Uterus (tissue), 3 donors: ENCODE measurements at regions not wholly inside any gene's neighbourhood (a gene's known extent, or its start where the extent isn't known, plus 50 kb on each side); places are given as distances from the start of the nearest gene placed in this dataset.

ENCODE experiments used
- DNase-seq, 2 donors: peaks; one replicate each; pipeline ENCODE4 v3.0.0-alpha.2; 2019 to 2020
- H3K27ac ChIP-seq, 2 donors: fragments of 200-600 bp; sonication (generic); 1 replicate in 1 of 2; 2 replicates in 1 of 2; pipeline ENCODE4 v1.5.1; 2016 to 2018
- H3K27me3 ChIP-seq, 2 donors: fragments of 200-600 bp; sonication (generic); one replicate each; pipeline ENCODE4 v1.5.1; 2018 to 2019; ENCODE audit warnings: control low read depth in 1 of 2
- H3K36me3 ChIP-seq, 2 donors: fragments of 200-600 bp; sonication (generic); one replicate each; pipeline ENCODE4 v1.5.1; 2019; ENCODE audit warnings: control low read depth in 1 of 2
- H3K4me1 ChIP-seq, 2 donors: fragments of 200-600 bp; sonication (generic); one replicate each; pipeline ENCODE4 v1.5.1; 2018 to 2019; ENCODE audit warnings: control low read depth in 1 of 2
- H3K4me3 ChIP-seq, 2 donors: fragments of 200-600 bp; sonication (generic); 1 replicate in 1 of 2; 2 replicates in 1 of 2; pipeline ENCODE4 v1.5.1; 2018 to 2019; ENCODE audit warnings: mild to moderate bottlenecking in 1 of 2
- H3K9me3 ChIP-seq, 2 donors: fragments of 200-600 bp; sonication (generic); one replicate each; pipeline ENCODE4 v1.5.1; 2019; ENCODE audit warnings: control low read depth in 1 of 2
- POLR2A ChIP-seq, 2 donors: fragments of 450-650 bp; IDR thresholded peaks; one replicate each; pipeline ENCODE4 v1.6.1; 2016; ENCODE audit warnings: antibody characterized with exemption in 2 of 2, mild to moderate bottlenecking in 1 of 2, moderate library complexity in 1 of 2
- intact Hi-C: fragments of 100-400 bp; cut with DNase I; formaldehyde crosslinking; loops from one replicate; pipeline ENCODE4 v1.15.1; 2023; ENCODE audit warnings: low total_unique reads
- TF ChIP-seq, protein P1 (sequence below), 4 experiments: fragments of 200-600 bp in 2 of 4; fragments of 450-650 bp in 2 of 4; sonication (generic) in 2 of 4; IDR thresholded peaks; one replicate each; pipeline ENCODE4 v1.5.1; 2016 to 2019; ENCODE audit warnings: antibody characterized with exemption in 4 of 4, mild to moderate bottlenecking in 2 of 4, moderate library complexity in 1 of 4
- donor health status: DM: yes; HTN: yes; CAD: no.

DNA sequence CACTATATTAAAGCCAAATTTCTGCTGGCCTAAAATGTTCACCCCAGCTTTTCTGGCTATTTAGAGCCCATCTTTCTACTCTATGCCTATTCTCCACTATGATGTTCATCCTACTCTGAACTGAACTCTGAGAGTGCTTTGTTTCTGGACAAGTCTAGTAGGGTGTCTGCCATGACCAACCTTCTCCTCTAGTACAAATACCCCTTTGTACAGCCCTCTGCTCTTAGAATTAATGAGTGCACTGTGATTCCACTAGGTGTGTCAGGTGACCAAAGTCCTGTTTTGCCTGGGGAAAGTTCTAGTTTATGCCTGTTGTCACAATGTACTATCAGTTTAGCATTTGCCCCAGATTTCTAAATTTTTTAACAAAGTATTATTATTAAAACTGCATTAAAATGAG lies 388.1 kb upstream of the MAD2L1 start:
- TF ChIP-seq, protein P1, sequence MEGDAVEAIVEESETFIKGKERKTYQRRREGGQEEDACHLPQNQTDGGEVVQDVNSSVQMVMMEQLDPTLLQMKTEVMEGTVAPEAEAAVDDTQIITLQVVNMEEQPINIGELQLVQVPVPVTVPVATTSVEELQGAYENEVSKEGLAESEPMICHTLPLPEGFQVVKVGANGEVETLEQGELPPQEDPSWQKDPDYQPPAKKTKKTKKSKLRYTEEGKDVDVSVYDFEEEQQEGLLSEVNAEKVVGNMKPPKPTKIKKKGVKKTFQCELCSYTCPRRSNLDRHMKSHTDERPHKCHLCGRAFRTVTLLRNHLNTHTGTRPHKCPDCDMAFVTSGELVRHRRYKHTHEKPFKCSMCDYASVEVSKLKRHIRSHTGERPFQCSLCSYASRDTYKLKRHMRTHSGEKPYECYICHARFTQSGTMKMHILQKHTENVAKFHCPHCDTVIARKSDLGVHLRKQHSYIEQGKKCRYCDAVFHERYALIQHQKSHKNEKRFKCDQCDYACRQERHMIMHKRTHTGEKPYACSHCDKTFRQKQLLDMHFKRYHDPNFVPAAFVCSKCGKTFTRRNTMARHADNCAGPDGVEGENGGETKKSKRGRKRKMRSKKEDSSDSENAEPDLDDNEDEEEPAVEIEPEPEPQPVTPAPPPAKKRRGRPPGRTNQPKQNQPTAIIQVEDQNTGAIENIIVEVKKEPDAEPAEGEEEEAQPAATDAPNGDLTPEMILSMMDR (IDR thresholded peaks at IDR 0.05): no peak
- TF ChIP-seq POLR2A (IDR thresholded peaks at IDR 0.05): no peak
- no peaks in the 10 kb centered on the region for H3K4me1 ChIP-seq
- H3K9me3 ChIP-seq: no peaks in the 10 kb centered on the region
- no peaks in the 10 kb centered on the region for H3K27me3 ChIP-seq
- DNase-seq: no peak
- no peak overlapping the region for H3K4me3 ChIP-seq
- intact Hi-C loops: no loop called here
- no peak overlapping the region for H3K27ac ChIP-seq
- H3K36me3 ChIP-seq: no peaks in the 10 kb centered on the region

- DNase-seq: no peak
- no peaks in the 10 kb centered on the region for H3K9me3 ChIP-seq
- no peak for TF ChIP-seq POLR2A (IDR thresholded peaks at IDR 0.05)
- TF ChIP-seq, protein P1 (IDR thresholded peaks at IDR 0.05): no peak
- no peaks in the 10 kb centered on the region for H3K27me3 ChIP-seq
- no peak overlapping the region for H3K4me3 ChIP-seq
- no peaks in the 10 kb centered on the region for H3K4me1 ChIP-seq
- intact Hi-C loops: no loop called here
- no peak overlapping the region for H3K27ac ChIP-seq
- no peaks in the 10 kb centered on the region for H3K36me3 ChIP-seq
Measured at GRCh38 chr4:120452536-120452935, 385.9 kb upstream of the MAD2L1 start.

DNA sequence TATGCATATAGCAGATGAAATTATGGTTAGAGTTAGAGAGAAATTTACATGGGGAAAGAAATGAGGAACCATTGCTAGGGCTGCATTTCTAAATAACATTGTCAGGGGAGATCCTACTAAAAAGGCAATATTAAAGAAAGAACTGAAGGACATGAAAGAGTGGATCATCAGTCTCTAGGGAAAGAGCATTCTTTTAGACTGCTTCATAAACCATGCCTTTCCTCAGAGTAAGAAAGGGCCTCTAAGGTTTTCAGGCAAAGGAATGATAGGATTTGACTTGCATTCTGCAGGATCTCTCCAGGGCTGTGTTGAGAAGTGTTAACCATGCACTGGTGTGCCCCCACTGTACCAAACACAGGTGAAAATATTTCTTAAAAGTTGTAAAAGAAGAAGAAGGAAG lies 385.4 kb upstream of the MAD2L1 start:
- H3K27me3 ChIP-seq: no peaks in the 10 kb centered on the region
- no peaks in the 10 kb centered on the region for H3K36me3 ChIP-seq
- intact Hi-C loops: no loop called here
- TF ChIP-seq POLR2A (IDR thresholded peaks at IDR 0.05): no peak
- TF ChIP-seq, protein P1 (IDR thresholded peaks at IDR 0.05): no peak
- no peak for DNase-seq
- H3K4me1 ChIP-seq: no peaks in the 10 kb centered on the region
- no peaks in the 10 kb centered on the region for H3K9me3 ChIP-seq
- no peak overlapping the region for H3K27ac ChIP-seq
- no peak overlapping the region for H3K4me3 ChIP-seq

GRCh38 chr4:120447774-120448173 lies 381.1 kb upstream of the MAD2L1 start:
- no peak for TF ChIP-seq POLR2A (IDR thresholded peaks at IDR 0.05)
- TF ChIP-seq, protein P1 (IDR thresholded peaks at IDR 0.05): no peak
- H3K4me3 ChIP-seq: no peak overlapping the region
- no peak overlapping the region for H3K27ac ChIP-seq
- H3K36me3 ChIP-seq: no peaks in the 10 kb centered on the region
- no peaks in the 10 kb centered on the region for H3K27me3 ChIP-seq
- no peak for DNase-seq
- no peaks in the 10 kb centered on the region for H3K4me1 ChIP-seq
- intact Hi-C loops: no loop called here
- H3K9me3 ChIP-seq: no peaks in the 10 kb centered on the region

- Histone ChIP-seq H3K36me3 (no peaks in the 10 kb centered on the region), H3K27ac (no peak overlapping the region), H3K4me3 (no peak overlapping the region), H3K4me1 (no peaks in the 10 kb centered on the region), H3K27me3 (no peaks in the 10 kb centered on the region), H3K9me3 (no peaks in the 10 kb centered on the region)
- no peak for TF ChIP-seq POLR2A (IDR thresholded peaks at IDR 0.05)
- TF ChIP-seq, protein P1 (IDR thresholded peaks at IDR 0.05): no peak
- DNase-seq: no peak
- intact Hi-C loops: no loop called here
Measured at GRCh38 chr4:120446051-120446567, 379.5 kb upstream of the MAD2L1 start.
